ENCODE measurements at regions not wholly inside any gene's neighbourhood (a gene's known extent, or its start where the extent isn't known, plus 50 kb on each side); places are given as distances from the start of the nearest gene placed in this dataset.

DNA sequence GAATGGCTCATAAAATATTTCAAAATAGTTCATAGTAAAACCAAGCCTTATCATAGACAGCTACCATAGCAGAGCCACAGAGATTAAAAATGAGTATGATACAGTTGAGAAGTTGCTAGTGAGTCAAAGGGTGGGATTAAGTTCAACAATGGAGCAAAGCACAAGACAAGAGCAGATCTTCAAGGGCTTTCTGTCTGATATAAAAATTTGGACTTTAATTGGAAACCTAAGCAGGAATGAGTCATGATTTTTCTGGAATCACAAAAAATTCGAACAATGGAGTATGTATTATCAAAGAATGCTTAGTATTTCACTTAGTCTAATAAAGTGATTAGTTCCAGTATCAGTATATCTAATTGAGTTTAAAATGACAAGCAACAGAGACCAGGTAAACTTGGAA, 487.3 kb upstream of the NETO1 start:
- ChIA-PET SMC1A (ENCODE audit: uncharacterized antibody, unreplicated experiment) (no interaction called here), CTCF (no interaction called here)
- H3K4me3 ChIP-seq, result no peak overlapping the region

More for the DNA sequence above, 487.3 kb upstream of the NETO1 start:
- H3K4me1 ChIP-seq (ENCODE audit: control insufficient read depth, insufficient read depth, low read length), result no peaks in the 10 kb centered on the region
- ChIA-PET POLR2A (no interaction called here), RAD21 (ENCODE audit: unreplicated experiment) (no interaction called here)
- ATAC-seq (no peak), FAIRE-seq (no peak), DNase-seq (ENCODE audit: low read depth, low spot score) (no peak)
- no peaks in the 10 kb centered on the region for H3K27me3 ChIP-seq (replicated peaks in 1 of 2; ENCODE audit: control insufficient read depth in 2 of 2, insufficient read depth in 2 of 2, low read length in 1 of 2)
- no peak overlapping the region for H3K4me2 ChIP-seq (ENCODE audit: control insufficient read depth, insufficient read depth)
- in situ Hi-C loops (cut with MboI) (no loop called here), intact Hi-C loops (cut with micrococcal nuclease; ENCODE audit: unreplicated experiment) (no loop called here)
- no peaks in the 10 kb centered on the region for H3K36me3 ChIP-seq (ENCODE audit: control insufficient read depth in 2 of 2, insufficient read depth in 2 of 2, low read length in 1 of 2)
- BruUV-seq (replicated peaks), result no TSS peak
- H3K27ac ChIP-seq (ENCODE audit: control insufficient read depth, insufficient read depth), result no peak overlapping the region
- no peaks in the 10 kb centered on the region for H4K20me1 ChIP-seq (ENCODE audit: control insufficient read depth, insufficient read depth)
- 0% methylated on average over 1 of the region's 1 CpG for WGBS (ENCODE audit: insufficient coverage, insufficient replicate concordance, low lambda C conversion rate, missing lambda C conversion rate)
- TF ChIP-seq ZNF384 (IDR thresholded peaks at IDR 0.05; ENCODE audit: borderline replicate concordance, low read depth, low read length) (no peak), ZNF24 (IDR thresholded peaks at IDR 0.05) (no peak), RAD21 (IDR thresholded peaks at IDR 0.05; ENCODE audit: insufficient read depth, low read depth, low read length) (no peak), CEBPZ (IDR thresholded peaks at IDR 0.05; ENCODE audit: low read depth, low read length) (no peak), TCF7 (IDR thresholded peaks at IDR 0.05; ENCODE audit: borderline replicate concordance) (no peak), NFYB (IDR thresholded peaks at IDR 0.05; ENCODE audit: insufficient read depth, low read depth, low read length) (no peak), MXI1 (IDR thresholded peaks at IDR 0.05; ENCODE audit: low read depth, low read length) (no peak)
- TF ChIP-seq, protein P1, sequence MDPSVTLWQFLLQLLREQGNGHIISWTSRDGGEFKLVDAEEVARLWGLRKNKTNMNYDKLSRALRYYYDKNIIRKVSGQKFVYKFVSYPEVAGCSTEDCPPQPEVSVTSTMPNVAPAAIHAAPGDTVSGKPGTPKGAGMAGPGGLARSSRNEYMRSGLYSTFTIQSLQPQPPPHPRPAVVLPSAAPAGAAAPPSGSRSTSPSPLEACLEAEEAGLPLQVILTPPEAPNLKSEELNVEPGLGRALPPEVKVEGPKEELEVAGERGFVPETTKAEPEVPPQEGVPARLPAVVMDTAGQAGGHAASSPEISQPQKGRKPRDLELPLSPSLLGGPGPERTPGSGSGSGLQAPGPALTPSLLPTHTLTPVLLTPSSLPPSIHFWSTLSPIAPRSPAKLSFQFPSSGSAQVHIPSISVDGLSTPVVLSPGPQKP (IDR thresholded peaks at IDR 0.05; ENCODE audit: low read depth, low read length), result no peak
- TF ChIP-seq, protein P2, sequence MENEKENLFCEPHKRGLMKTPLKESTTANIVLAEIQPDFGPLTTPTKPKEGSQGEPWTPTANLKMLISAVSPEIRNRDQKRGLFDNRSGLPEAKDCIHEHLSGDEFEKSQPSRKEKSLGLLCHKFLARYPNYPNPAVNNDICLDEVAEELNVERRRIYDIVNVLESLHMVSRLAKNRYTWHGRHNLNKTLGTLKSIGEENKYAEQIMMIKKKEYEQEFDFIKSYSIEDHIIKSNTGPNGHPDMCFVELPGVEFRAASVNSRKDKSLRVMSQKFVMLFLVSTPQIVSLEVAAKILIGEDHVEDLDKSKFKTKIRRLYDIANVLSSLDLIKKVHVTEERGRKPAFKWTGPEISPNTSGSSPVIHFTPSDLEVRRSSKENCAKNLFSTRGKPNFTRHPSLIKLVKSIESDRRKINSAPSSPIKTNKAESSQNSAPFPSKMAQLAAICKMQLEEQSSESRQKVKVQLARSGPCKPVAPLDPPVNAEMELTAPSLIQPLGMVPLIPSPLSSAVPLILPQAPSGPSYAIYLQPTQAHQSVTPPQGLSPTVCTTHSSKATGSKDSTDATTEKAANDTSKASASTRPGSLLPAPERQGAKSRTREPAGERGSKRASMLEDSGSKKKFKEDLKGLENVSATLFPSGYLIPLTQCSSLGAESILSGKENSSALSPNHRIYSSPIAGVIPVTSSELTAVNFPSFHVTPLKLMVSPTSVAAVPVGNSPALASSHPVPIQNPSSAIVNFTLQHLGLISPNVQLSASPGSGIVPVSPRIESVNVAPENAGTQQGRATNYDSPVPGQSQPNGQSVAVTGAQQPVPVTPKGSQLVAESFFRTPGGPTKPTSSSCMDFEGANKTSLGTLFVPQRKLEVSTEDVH (IDR thresholded peaks at IDR 0.05; ENCODE audit: low read depth, partially characterized antibody), result no peak
- no peak overlapping the region for H2AFZ ChIP-seq (ENCODE audit: control insufficient read depth, low read depth, low read length)
- no peak overlapping the region for H3K9ac ChIP-seq (ENCODE audit: control insufficient read depth, insufficient read depth, low read length)
- no peaks in the 10 kb centered on the region for H3K79me2 ChIP-seq (ENCODE audit: control insufficient read depth, insufficient read depth, low read length)
- H3K9me3 ChIP-seq (replicated peaks; ENCODE audit: control insufficient read depth, insufficient read depth, low read length), result no peaks in the 10 kb centered on the region
